Astrocyte of the cerebellum (primary cell): ENCODE measurements at regions not wholly inside any gene's neighbourhood (a gene's known extent, or its start where the extent isn't known, plus 50 kb on each side); places are given as distances from the start of the nearest gene placed in this dataset.
"Not testable (repeated sequence)": the region's sequence is repeated elsewhere in the genome, so short reads cannot be mapped to it uniquely, and the experiment has no call there.

ENCODE experiments used
- DNase-seq: peaks from one replicate; pipeline ENCODE4 v3.0.0-alpha.2; 2011; ENCODE audit warnings: low read depth
- H3K4me3 ChIP-seq: 2 replicates; pipeline ENCODE4 v1.5.1; 2011; ENCODE audit warnings: mild to moderate bottlenecking, low read depth, low read length, moderate library complexity
- in situ Hi-C: cut with HindIII; loops from 2 replicates; pipeline ENCODE4 v1.10.0; 2017; ENCODE audit warnings: low sequenced_read_pairs
- TF ChIP-seq, protein P1 (sequence below): IDR thresholded peaks from 2 replicates; pipeline ENCODE4 v1.5.1; 2012; ENCODE audit warnings: low read length, low read depth, moderate library complexity, mild to moderate bottlenecking; ENCODE audit errors: missing control alignments

DNA sequence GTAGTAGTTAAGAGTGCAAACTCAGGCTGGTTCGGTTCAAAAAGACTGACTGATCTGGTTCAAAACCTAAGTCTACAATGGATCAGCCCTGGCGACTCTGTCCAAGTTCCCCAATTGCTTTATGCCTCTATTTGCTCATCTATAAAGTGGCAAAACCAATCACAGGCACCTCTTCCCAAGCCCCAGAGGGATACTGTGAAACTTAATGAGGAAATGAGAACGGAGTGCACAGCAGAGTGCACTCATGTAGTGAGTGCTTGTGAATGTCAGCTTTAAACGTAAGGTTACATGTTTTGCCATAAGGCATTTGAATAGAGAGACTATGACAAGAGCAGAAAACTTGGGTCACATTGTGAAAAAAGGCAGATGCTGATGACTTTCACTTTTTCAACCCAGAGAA is 199.7 kb upstream of the KLF3 start:
- TF ChIP-seq, protein P1, sequence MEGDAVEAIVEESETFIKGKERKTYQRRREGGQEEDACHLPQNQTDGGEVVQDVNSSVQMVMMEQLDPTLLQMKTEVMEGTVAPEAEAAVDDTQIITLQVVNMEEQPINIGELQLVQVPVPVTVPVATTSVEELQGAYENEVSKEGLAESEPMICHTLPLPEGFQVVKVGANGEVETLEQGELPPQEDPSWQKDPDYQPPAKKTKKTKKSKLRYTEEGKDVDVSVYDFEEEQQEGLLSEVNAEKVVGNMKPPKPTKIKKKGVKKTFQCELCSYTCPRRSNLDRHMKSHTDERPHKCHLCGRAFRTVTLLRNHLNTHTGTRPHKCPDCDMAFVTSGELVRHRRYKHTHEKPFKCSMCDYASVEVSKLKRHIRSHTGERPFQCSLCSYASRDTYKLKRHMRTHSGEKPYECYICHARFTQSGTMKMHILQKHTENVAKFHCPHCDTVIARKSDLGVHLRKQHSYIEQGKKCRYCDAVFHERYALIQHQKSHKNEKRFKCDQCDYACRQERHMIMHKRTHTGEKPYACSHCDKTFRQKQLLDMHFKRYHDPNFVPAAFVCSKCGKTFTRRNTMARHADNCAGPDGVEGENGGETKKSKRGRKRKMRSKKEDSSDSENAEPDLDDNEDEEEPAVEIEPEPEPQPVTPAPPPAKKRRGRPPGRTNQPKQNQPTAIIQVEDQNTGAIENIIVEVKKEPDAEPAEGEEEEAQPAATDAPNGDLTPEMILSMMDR: no peak
- H3K4me3 ChIP-seq: no peak overlapping the region
- in situ Hi-C loops: no loop called here

DNA sequence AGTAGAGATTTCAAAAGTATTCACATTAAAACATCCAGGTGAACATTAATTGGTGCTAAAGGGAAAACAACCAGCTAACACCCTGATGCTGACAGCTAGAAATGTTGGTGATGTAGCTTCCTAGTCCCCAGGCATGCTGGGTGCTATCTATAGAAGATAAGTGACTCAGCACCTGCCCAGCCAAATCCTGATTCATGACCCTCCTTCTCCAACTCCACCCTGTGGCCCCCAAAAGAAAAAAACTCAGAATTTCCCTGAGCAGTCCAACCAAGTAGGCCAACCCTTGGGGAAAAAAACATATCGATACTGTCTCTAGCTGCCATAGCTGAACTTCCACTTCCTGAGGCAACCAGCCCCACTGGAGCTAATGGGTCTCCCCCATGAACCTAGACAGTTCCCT is 197.6 kb upstream of the KLF3 start:
- no peak for DNase-seq
- in situ Hi-C loops: no loop called here
- TF ChIP-seq, protein P1: no peak
- H3K4me3 ChIP-seq: no peak overlapping the region

More for the DNA sequence above, 199.7 kb upstream of the KLF3 start:
- no peak for DNase-seq

DNA sequence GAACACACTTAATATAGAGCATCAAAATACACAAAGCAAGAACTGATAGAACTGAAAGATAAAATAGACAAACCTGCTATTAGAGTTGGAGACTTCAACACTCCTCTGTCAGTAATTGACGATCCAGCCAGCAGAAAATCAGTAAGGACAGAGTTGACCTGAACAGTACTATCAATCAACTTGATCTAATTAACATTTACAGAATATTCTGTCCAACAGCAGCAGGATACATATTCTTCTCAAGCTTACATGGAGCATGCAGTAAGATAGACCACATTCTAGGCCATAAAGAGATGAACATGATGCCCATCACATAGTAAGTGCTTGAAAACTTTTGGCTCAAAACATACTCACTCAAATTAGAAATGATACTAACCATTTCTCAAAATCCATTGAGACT is 196.7 kb upstream of the KLF3 start:
- no peak for DNase-seq
- TF ChIP-seq, protein P1: no peak
- no peak overlapping the region for H3K4me3 ChIP-seq
- in situ Hi-C loops: no loop called here

DNA sequence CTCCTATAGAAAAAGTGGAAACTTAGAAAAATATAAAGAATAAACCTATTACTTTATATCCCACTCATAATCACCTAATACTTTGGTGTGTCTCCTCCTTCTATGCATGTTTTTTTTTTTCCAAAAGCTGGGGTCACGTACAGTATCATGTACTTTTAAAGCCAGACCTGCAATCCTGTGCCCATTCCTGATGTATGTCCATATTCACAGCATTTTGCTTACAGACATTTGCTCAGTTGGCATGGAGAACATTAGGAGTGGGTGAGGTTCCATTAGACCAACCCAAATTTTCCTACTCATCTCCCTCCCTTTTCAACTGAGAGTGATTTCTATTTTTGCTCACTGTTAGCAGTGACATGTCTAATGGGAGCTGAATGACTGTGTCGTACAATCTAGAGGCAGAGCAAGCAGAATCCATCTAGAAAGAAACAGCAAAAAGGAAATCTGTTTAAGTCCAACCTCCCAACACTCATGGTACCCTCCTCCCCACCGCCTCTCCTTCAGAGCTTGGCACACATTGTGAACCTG is 195.6 kb upstream of the KLF3 start:
- DNase-seq: no peak
- in situ Hi-C loops: no loop called here
- no peak overlapping the region for H3K4me3 ChIP-seq
- TF ChIP-seq, protein P1: no peak

DNA sequence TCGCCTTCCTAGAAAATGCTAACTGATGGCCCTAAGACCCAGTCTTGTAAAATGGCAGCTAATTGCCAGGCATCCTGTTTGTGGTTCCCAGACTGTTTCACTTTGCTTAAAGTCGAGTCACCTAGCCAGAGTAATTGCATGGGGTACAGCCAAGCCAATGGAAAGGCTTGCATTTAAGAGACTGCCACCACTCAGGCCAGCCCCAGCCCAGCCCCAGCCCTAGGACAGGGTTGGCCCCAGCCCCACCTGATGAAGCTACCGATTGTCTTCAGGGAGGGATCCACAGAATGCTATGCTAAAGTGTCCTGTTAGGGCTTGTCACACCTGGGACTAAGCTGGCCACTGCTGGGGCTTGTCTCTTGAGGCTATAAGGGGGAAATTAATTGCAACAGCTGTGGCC is 194.6 kb upstream of the KLF3 start:
- no peak for DNase-seq
- in situ Hi-C loops: no loop called here
- no peak overlapping the region for H3K4me3 ChIP-seq
- TF ChIP-seq, protein P1: no peak

DNA sequence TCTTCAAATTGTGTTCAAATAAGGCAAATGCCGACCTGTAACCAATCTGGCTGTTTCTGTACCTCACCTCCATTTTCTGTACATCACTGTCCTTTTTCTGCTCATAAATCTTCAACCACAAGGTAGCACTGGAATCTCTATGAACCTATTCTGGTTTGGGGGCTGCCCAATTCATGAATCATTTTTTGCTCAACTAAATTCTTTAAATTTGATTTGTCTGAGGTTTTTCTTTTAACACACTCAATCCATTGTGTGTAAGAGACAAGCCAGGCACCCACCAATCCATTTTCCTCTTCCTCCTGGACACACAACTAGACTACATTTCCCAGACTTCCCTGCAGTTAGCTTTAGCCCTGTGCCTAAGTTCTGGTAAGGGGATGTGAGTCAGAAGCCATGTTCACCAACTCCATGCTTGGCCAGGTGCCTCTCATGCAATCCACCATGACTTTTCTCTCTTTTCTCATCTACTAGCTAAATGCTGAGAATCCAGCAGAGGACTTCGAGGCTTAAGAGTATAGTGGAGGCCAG is 193.2 kb upstream of the KLF3 start:
- in situ Hi-C loops: no loop called here
- TF ChIP-seq, protein P1: no peak
- H3K4me3 ChIP-seq: no peak overlapping the region
- DNase-seq: no peak

DNA sequence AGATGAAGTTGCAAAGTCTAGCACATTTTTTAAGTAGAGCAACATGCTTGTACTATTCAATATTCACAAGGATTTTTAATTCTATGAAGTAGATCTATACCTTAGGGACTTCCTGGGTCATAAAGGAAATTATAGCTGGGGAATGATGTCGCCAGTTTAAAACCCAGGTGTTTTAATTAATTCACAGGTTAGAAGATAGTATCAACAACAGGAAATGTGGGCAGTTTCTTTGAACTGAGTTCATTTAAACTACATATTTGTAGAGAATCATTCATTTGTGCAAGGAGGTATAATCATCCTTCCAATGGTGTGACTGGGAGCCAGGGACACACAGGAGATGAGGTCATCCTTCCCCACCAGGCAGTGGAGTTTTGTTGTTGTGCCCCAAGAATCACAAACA is 181.3 kb upstream of the KLF3 start:
- in situ Hi-C loops: no loop called here
- H3K4me3 ChIP-seq: no peak overlapping the region
- DNase-seq: no peak
- TF ChIP-seq, protein P1: no peak

DNA sequence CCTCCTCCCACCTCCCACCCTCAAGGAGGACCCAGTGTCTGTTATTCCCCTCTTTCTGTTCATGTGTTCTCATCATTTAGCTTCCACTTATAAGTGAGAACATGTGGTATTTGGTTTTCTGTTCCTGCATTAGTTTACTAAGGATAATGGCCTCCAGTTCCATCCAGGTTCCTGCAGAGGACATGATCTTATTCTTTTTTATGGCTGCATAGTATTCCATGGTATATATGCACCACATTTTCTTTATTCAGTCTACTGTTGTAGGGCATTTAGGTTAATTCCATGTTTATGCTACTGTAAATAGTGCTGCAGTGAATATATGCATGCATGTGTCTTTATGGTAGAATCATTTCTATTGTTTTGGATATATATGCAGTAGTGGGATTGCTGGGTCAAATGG is 180.4 kb upstream of the KLF3 start:
- in situ Hi-C loops, DNase-seq, H3K4me3 ChIP-seq: not testable (repeated sequence)
